HG03520 (cell line): ENCODE measurements at regions not wholly inside any gene's neighbourhood (a gene's known extent, or its start where the extent isn't known, plus 50 kb on each side); places are given as distances from the start of the nearest gene placed in this dataset.

Experiments used
- ATAC-seq: cut with Tn5 transposase; IDR thresholded peaks from one replicate; pipeline ENCODE4 v1.9.1; 2021; ENCODE audit warnings: mild to moderate bottlenecking, moderate library complexity; ENCODE audit not compliant: unreplicated experiment

DNA sequence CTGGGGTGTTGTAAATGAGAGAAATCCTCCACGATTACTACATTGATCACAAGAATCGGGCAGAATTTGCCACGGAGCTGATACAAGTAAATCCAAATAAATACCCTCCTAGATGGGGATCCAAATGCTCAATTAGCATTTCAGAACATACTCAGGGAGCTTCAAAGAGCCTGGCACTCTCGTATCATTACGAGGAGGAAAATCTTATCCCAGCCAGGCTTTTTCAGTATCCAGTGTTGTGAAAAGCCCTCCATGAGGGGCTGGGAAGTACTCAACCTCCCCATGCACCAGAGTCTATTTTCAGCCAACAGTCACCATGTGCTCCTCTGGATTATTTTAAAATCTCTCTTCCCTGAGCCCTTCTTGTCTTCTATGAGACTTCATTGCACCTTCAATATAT lies 122.6 kb upstream of the ARRDC4 start:
- ATAC-seq, result no peak

GRCh38 chr15:97838606-97839210 lies 121.8 kb upstream of the ARRDC4 start:
- ATAC-seq, result no peak

DNA sequence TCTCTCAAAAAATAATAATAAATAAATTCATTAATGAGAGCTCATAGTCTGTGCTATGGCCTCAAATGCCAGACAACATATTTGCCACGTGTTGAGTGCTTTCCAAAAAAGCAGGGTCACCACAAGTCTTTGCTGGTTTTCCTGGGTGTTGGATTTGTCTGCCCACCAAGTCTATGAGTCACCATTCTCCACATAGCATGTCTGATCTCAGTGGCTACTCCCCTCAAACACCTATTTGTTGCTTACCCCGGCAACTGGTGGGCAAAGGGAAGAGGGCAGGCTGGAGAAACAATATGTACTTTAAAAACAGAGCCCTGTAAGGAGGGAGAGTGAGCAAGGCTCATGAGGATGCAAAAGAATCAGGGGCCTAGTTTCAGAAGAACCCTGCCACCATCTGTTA lies 120.0 kb upstream of the ARRDC4 start:
- ATAC-seq, result no peak

GRCh38 chr15:97841558-97841957 lies 118.9 kb upstream of the ARRDC4 start:
- ATAC-seq, result no peak

DNA sequence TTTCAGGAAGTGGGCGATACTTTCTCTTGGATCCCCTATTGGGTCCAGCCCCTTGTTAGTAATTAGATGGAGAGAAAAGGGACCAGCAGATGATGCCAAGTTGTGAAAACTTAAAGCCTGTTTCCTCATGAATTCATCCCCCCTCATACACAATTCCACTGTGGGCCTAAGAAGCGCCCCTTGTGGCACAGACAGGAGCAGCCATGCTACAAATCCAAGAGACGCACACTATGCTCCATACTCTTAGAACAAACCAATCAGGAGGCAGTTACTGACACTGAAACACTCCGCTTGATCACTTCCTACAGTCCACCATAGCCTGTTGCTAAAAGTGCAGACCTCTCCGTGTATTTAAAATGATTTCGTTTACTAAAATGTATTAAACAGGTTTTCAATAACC lies 111.3 kb upstream of the ARRDC4 start:
- ATAC-seq, result no peak

DNA sequence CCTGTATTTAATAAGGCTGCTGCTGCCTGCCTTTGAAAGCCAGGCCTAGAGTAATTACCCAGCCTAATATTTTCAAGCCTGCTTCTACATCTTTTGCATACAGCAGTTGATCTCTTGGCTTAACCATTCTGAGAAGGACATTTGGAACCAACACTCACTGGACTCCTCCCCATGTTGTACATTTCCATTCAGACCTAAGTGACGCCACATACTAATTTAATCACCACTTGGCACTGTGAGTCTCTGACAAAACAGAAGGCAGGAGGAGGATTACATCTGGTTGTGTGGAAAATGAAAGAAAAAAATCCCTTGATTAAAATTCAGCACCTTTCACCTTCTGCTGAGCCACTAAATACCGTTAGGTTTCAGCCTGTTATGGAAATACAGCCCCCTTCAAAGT lies 102.2 kb upstream of the ARRDC4 start:
- ATAC-seq, result no peak

DNA sequence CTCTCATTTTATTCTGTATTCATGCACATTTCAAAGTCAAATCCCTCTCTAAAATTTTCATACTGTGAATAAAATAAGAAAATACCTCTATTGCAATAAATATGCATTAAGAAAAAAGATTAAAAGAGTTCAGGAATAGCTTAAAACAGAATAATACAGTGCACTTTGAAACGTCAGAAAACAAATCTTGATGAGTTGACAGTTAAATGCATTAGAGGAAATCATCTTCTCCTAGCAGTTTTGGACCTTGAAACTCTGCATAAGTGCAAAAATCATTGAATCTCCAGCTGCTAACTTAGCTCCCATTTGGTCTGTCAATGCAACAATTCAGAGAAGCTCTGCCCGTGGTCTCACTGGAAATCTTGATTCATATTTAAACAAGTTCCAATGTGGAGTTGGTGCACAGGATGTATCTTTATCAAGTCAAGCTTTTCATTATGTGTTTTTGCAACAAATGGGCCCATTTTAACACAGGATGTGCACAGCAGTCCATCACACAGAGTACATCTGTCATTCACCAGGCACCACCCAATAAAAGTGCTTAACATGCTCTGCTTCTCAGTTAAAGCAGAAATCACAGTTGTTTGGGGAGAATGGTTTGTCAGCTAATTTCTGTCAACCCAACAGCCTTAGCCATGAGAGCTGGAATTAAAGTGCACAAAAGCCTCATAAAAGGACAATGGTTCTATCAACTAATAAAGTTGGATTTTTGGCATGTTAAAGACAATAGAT lies 98.8 kb upstream of the ARRDC4 start:
- no peak for ATAC-seq

DNA sequence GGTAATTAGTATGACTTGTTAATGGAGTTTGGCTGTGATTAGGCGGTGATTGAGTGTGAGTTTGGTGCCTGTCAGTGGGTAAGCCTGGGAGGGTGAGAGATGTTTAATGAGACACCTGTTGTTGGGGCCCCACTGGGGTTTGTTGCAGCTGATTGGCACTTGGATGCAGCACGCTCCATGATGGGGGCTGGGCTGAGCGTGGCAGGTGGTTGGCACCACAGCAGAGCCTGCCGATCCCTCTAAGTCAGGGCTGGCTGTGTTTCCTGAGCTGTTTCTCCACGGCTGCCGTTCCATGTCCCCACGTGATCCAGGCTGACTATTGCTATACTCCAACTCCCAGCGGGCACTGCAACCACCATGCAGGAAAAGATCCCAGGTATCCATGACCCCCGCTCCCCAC lies 93.5 kb upstream of the ARRDC4 start:
- ATAC-seq, result no peak

DNA sequence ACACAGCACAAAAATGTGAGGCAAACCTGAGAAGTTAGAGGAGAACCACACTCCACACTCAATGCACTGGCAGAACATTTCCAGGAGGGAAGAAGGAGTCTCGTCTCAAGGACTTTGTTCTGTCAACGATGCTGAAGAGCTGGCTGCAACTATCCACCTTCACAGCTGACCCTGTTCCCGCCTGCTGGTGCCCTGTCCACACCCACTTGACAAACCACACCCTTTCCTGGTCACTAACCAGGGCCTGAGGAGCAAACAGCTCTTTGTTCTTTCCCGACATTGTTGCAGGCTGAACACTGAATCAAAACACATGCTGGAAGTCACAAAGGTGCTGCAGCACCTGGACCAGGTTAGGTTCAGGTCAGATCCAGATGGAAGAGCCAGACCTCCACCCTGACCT lies 92.6 kb upstream of the ARRDC4 start:
- no peak for ATAC-seq

GRCh38 chr15:97868981-97869380 lies 91.5 kb upstream of the ARRDC4 start:
- ATAC-seq, result no peak

DNA sequence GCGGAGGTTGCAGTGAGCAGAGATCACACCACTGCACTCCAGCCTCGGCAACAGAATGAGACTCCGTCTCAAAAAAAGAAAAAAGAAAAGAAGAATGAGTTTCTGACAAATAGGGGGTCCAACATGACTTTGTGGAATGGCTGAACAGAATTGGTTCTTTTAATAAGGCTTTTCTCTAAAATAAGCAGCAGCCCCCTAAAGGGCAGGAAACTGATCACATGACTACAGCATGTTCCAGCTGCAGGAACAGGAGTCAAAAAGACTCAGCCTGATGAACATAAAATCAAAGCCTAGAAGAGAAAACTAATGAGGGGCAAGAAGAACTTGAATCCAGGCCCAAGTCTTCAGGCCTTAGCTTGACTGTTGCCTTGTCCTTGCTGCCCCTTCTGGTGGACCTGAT lies 89.7 kb upstream of the ARRDC4 start:
- ATAC-seq, result no peak

DNA sequence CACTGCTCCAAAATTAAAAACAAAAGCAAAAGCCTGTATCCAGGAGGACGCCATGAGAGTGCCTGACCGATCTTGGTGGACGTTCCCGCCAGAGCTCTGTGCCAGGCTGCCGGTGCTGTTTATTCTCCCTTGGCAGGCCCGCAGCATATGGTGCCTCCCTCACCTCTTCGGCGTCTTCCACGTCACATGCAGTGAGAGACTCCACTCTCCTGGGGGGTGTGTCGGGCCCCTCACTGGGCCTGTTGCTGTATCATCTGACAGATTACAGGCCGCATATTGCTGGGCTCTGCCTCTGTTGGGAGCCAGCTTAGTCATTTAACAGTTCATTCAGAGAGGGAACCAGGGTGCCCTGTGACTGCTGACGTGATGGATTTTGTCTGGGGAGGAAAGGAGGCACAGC lies 86.4 kb upstream of the ARRDC4 start:
- no peak for ATAC-seq

DNA sequence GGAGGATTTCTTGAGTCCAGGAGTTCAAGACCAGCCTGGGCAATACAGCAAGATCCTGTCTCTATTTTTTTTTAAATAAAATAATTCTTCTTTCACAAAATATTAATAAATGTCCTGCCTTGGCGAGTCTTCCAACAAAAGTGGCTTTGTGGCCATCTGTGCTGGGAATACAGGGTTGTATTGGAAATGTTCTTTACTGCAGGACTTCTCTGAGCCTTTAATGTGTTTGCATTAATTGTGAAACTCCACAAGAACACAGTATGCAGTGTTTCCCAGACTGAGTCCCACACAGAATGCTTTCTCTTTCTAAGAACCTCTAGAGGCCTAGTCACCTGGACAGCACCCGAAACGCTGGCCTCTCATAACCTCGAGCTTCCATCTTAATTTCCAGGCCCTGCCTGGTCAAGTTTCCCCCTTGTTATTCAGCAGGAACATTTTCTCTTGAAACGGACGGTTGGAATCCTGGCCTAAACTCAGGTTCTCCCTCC lies 85.4 kb upstream of the ARRDC4 start:
- no peak for ATAC-seq

DNA sequence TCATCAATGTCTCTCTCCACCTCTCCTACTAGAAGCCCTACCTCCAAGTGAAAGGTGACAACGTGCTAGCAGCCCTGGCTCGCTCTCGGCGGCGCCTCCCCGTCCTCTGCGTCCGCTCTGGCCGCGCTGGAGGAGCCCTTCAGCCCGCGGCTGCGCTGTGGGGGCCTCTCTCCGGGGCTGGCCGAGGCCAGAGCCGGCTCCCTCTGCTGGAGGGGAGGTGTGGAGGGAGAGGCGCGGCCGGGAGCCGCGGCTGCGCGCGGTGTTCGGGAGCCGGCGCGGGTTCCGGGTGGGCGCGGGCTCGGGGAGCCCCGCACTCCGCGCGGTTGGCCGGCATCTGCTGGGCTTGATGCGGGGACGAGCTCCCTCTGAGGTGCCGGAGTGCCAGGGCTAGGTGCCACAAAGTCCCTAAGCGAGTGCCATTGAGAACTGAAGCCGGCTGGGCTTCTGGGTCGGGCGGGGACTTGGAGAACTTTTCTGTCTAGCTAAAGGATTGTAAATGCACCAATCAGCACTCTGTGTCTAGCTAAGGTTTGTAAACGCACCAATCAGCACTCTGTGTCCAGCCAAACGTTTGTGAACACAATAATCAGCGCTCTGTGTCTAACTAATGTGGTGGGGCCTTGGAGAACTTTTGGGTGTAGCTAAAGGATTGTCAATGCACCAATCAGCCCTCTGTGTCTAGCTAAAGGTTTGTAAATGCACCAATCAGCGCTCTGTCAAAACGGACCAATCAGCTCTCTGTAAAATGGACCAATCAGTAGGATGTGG lies 84.8 kb upstream of the ARRDC4 start:
- no peak for ATAC-seq

DNA sequence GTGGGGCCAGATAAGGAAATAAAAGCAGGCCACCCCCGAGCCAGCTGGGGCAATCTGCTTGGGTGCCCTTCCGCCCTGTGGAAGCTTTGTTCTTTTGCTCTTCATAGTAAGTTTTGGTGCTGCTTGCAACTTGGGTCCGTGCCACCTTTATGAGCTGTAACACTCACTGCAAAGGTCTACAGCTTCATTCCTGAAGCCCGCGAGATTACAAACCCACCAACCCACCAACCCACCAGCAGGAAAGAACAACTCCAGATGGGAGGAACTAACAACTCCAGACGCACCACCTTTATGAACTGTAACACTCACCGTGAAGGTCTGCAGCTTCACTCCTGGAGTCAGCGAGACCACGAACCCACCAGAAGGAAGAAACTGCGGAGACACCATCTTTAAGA lies 84.2 kb upstream of the ARRDC4 start:
- no peak for ATAC-seq

DNA sequence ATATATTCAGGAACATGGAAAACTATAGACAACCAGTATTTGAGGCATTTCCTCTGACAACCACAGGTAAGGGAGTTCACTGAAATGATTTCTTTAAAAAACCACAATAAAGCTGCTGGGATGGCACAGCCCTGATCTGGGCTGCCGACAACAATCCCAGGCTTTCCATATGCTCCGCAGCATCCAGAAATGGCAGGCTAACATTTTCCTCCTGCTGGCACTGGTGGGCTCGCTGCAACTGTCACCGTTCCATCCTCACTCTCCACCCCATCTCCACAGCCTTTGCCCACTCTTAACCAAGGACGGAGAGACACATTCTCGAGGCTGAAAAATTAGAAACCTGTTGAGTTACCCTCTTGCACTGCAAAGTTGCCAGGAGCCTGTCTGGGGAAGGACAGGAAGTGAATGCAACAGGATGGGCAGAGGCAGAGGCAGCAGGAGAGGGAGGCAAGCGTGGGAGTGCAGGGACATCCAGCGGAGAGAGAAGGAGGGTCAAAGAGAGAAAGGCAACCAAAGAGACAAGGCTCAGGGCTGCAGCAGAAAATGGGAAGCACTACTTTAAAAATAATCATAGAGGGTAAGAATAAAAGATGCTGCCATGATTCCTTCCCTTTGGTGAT lies 79.0 kb upstream of the ARRDC4 start:
- ATAC-seq, result no peak

- no peak for ATAC-seq
These were observed 75.9 kb upstream of the ARRDC4 start for GRCh38 chr15:97884513-97885131.

- no peak for ATAC-seq
These were observed 70.2 kb upstream of the ARRDC4 start for GRCh38 chr15:97890307-97890706.

DNA sequence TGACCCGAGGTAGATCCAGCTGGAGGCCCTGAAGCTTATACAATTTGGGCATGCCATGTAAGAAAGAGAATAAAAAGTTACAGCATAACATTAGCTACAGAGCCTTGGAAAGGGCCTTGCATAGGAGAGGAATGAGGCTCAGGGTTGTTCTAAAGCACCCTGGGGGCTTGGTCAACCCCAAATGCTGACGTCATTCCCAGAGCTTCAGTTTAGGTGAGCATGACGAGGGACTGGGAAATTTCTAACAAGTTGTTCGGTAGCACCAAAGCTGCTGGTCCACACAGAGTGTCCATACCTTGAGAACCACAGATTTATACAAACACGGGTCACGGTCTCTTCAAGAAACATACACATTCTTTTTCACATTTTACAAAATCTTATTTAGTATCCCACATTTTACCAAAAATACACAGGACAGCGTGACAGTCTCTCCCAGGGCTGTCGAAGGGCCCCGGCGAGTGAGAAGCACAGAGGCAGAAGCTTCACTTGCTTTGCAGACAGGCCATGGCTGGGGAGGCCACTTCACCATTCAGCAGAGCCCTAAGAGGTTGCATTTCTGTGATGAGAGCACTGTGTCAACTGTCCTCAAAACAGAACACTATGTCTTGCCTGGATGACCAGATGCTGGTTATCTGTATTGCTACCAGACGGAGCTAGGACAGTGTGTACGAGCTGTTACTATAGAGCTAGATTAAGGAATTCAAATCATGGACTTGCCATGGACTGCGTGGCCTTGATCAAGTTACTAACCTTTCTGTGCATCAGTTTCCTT lies 68.2 kb upstream of the ARRDC4 start:
- ATAC-seq, result no peak

DNA sequence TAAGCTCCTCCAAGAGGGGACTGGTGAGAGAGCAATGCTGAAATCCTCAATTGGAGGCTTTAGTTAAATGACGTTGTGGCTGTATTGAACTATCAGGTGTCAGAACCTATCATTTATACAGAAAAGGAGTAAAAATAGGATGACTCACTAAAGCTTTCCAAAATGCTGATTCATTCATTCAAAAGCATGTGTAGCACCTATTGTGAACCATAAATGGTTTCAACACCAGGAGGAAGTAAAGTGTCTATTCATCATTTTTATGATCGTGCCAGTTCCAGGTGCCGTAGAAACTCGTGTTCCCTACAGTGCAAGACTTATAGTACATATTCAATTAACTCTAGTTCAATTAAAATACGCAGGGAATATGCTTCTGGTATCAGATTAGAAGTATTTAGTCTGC lies 66.5 kb upstream of the ARRDC4 start:
- no peak for ATAC-seq
